K562 (cell line): ENCODE measurements at regions not wholly inside any gene's neighbourhood (a gene's known extent, or its start where the extent isn't known, plus 50 kb on each side); places are given as distances from the start of the nearest gene placed in this dataset.

ENCODE experiments used
- ATAC-seq: fragments of 200-7000 bp; cut with Tn5 transposase; 3 replicates; pipeline ENCODE4 v1.9.1; 2020; ENCODE audit warnings: moderate library complexity
- BruUV-seq: library from RNA; stranded (reverse); fragments of 400-500 nt; replicated peaks from 2 replicates; lab custom pipeline; 2021; lab: Mats Ljungman, UMichigan
- CTCF ChIA-PET: fragments of 300-600 bp; formaldehyde crosslinking; extraction: SDS; loops from one replicate; lab custom pipeline; 2021; ENCODE audit warnings: low intra/inter-chr PET ratio; lab: Yijun Ruan, JAX
- POLR2A ChIA-PET: fragments of 300-600, 350-650 bp; sonication (Branson Sonifier 250); formaldehyde crosslinking; extraction: SDS; loops from one replicate; lab custom pipeline; 2021; ENCODE audit warnings: antibody characterized with exemption, inconsistent platforms; lab: Yijun Ruan, JAX
- DNase-seq, 4 experiments: peaks; one replicate each; pipeline versions ENCODE4 v3.0.0 to v3.0.0-alpha.2; 2011 to 2018; ENCODE audit warnings: low spot score in 3 of 4, mixed read lengths in 3 of 4; ENCODE audit errors: extremely low read depth in 1 of 4
- FAIRE-seq: peaks from 2 replicates; lab custom pipeline; 2011; peaks lifted over from hg19 to GRCh38; lab: Jason Lieb, UNC
- H2AFZ ChIP-seq: 2 replicates; pipeline ENCODE4 v1.6.0; 2011; ENCODE audit warnings: low read depth, low read length, control low read depth, inconsistent platforms
- H3K27ac ChIP-seq: fragments of 200-600 bp; 3 replicates; pipeline ENCODE4 v1.8.0; 2011; ENCODE audit warnings: low read depth, mild to moderate bottlenecking, control low read depth, inconsistent platforms, low read length, moderate library complexity, mixed read lengths; ENCODE audit errors: extremely low read depth
- H3K27me3 ChIP-seq, 2 experiments: fragments of 300-600 bp in 1 of 2; 2 replicates in 1 of 2; 3 replicates in 1 of 2; pipeline versions ENCODE4 v1.6.0 to v1.8.0; 2011; ENCODE audit warnings: inconsistent platforms in 2 of 2, low read length in 2 of 2, mild to moderate bottlenecking in 1 of 2, mixed read lengths in 1 of 2, moderate library complexity in 1 of 2; ENCODE audit not compliant: control insufficient read depth in 2 of 2, insufficient read depth in 2 of 2
- H3K36me3 ChIP-seq: fragments of 300-600 bp; 3 replicates; pipeline ENCODE4 v1.8.0; 2011; ENCODE audit warnings: mild to moderate bottlenecking, low read length, inconsistent platforms; ENCODE audit not compliant: control insufficient read depth, insufficient read depth
- H3K4me1 ChIP-seq, 2 experiments: fragments of 200-600 bp in 1 of 2; replicated peaks in 1 of 2; 2 replicates in 1 of 2; 3 replicates in 1 of 2; pipeline versions ENCODE4 v1.5.1 to v1.8.0; 2011; ENCODE audit warnings: inconsistent platforms in 2 of 2, low read length in 2 of 2, mild to moderate bottlenecking in 1 of 2, mixed read lengths in 1 of 2, moderate library complexity in 1 of 2; ENCODE audit not compliant: control insufficient read depth in 2 of 2, insufficient read depth in 2 of 2
- H3K4me2 ChIP-seq: 2 replicates; pipeline ENCODE4 v1.6.1; 2011; ENCODE audit warnings: low read length, control low read depth, inconsistent platforms, mixed read lengths; ENCODE audit not compliant: insufficient read depth
- H3K4me3 ChIP-seq: fragments of 200-600 bp; sonication (generic), shearing (Covaris generic); 2 replicates; pipeline ENCODE4 v1.5.1; 2016; ENCODE audit warnings: control low read depth, inconsistent platforms
- H3K79me2 ChIP-seq: fragments of 200-600 bp; 3 replicates; pipeline ENCODE4 v1.8.0; 2011; ENCODE audit warnings: low read length, inconsistent platforms; ENCODE audit not compliant: control insufficient read depth, insufficient read depth
- H3K9ac ChIP-seq, 2 experiments: 2 replicates each; pipeline versions ENCODE4 v1.6.0 to v1.6.1; 2011; ENCODE audit warnings: low read depth in 2 of 2, low read length in 2 of 2, control low read depth in 1 of 2, inconsistent platforms in 1 of 2, mild to moderate bottlenecking in 1 of 2, mixed read lengths in 1 of 2; ENCODE audit not compliant: insufficient read depth in 1 of 2
- H3K9me1 ChIP-seq: one replicate; pipeline ENCODE4 v1.6.0; 2011; ENCODE audit warnings: inconsistent platforms, mild to moderate bottlenecking, low read length, moderate library complexity; ENCODE audit not compliant: control insufficient read depth, insufficient read depth
- H3K9me3 ChIP-seq: replicated peaks from 2 replicates; pipeline ENCODE4 v1.5.1; 2011; ENCODE audit warnings: low read depth, low read length, inconsistent platforms; ENCODE audit not compliant: control insufficient read depth, insufficient read depth
- H4K20me1 ChIP-seq: replicated peaks from 2 replicates; pipeline ENCODE4 v1.6.1; 2011; ENCODE audit warnings: low read length, inconsistent platforms, mixed read lengths; ENCODE audit not compliant: control insufficient read depth, insufficient read depth
- ATF3 ChIP-seq, 2 experiments: fragments of 450-650 bp in 1 of 2; sonication (generic) in 1 of 2; formaldehyde crosslinking in 1 of 2; IDR thresholded peaks in 1 of 2; conservative IDR thresholded peaks in 1 of 2; 2 replicates each; pipeline versions ENCODE4 v1.6.1 to v1.8.1; 2016 to 2023; ENCODE audit warnings: mild to moderate bottlenecking in 2 of 2, moderate library complexity in 2 of 2, inconsistent platforms in 1 of 2, missing genetic modification reagents in 1 of 2
- CREBBP ChIP-seq: IDR thresholded peaks from one replicate; pipeline ENCODE4 v1.6.1; 2012; ENCODE audit warnings: low read depth, mild to moderate bottlenecking, control low read depth, inconsistent platforms, low read length
- HINFP ChIP-seq: fragments of 450-650 bp; conservative IDR thresholded peaks from 2 replicates; pipeline ENCODE4 v1.6.1; 2016; ENCODE audit warnings: missing genetic modification characterization, low read depth, mild to moderate bottlenecking, control low read depth, missing compliant biosample characterization
- KLF13 ChIP-seq: fragments of 450-650 bp; IDR thresholded peaks from 2 replicates; pipeline ENCODE4 v1.6.1; 2016; ENCODE audit warnings: missing genetic modification characterization, low read depth, mild to moderate bottlenecking, missing compliant biosample characterization, moderate library complexity, borderline replicate concordance
- TRIM24 ChIP-seq, 2 experiments: fragments of 450-650 bp; IDR thresholded peaks; 2 replicates each; pipeline ENCODE4 v1.6.1; 2016
- ZNF316 ChIP-seq: fragments of 450-650 bp; IDR thresholded peaks from 2 replicates; pipeline ENCODE4 v1.6.1; 2016
- ZNF395 ChIP-seq: fragments of 200-800 bp; sonication (Bioruptor generic); IDR thresholded peaks from 2 replicates; pipeline ENCODE4 v1.6.1; 2017; ENCODE audit warnings: missing genetic modification characterization, missing compliant biosample characterization
- WGBS: fragments of 100-300 bp; shearing (Covaris generic); methylation state at CpG from one replicate; pipeline ENCODE4 v1.1.6; 2016; ENCODE audit warnings: low coverage, mixed read lengths; ENCODE audit not compliant: insufficient coverage; ENCODE audit errors: missing lambda C conversion rate; 5-methylcytosine and 5-hydroxymethylcytosine counted together
- in situ Hi-C: fragments of 300-500 bp; cut with MboI; formaldehyde crosslinking; loops from 4 replicates; pipeline ENCODE4 v1.15.0; 2018; ENCODE audit warnings: inconsistent platforms, mixed read lengths
- intact Hi-C: fragments of 100-400 bp; cut with micrococcal nuclease; formaldehyde crosslinking; loops from 2 replicates; pipeline ENCODE4 v1.14.2; 2022

GRCh38 chr14:101233808-101234207 is 327.5 kb upstream of the DIO3 start (continued):
- TF ChIP-seq ATF3 (IDR thresholded peaks at IDR 0.05) (no peak), ATF3 (CRISPR knock-in tag; conservative IDR thresholded peaks at IDR 0.05) (no peak), CREBBP (no peak), ZNF316 (no peak), HINFP (tag) (no peak)
- TF ChIP-seq, all 486 proteins: peak for 0

- FAIRE-seq (no peak), ATAC-seq (no peak), DNase-seq (no peak)
- Histone ChIP-seq H3K9me1 (no peaks in the 10 kb centered on the region), H4K20me1 (no peaks in the 10 kb centered on the region), H3K9ac (no peak overlapping the region), H3K4me2 (no peak overlapping the region), H2AFZ (no peak overlapping the region), H3K9me3 (no peaks in the 10 kb centered on the region), H3K4me1 (peaks cover 0 to 11% of the 10 kb centered on the region in 2 experiments; a peak in 2 of 5 replicates), H3K36me3 (no peaks in the 10 kb centered on the region), H3K27ac (no peak overlapping the region), H3K27me3 (peaks cover 2 to 21% of the 10 kb centered on the region in 2 experiments; a peak in 2 of 5 replicates), H3K4me3 (no peak overlapping the region), H3K79me2 (no peaks in the 10 kb centered on the region)
- BruUV-seq = no TSS peak
- in situ Hi-C loops (no loop called here), intact Hi-C loops (loop anchor here (10.0 kb wide), 1 partner anchor 150 kb away; no protein-coding TSS in a partner anchor)
- POLR2A ChIA-PET = no interaction called here
- TF ChIP-seq ZNF395 = no peak
- no peak for TF ChIP-seq KLF13 (tag)
- TF ChIP-seq TRIM24 (IDR thresholded peaks at IDR 0.05) = no peak
- WGBS = 32% methylated on average over 7 of the region's 23 CpGs
- CTCF ChIA-PET = interaction anchor here (1.0 kb wide), 1 partner anchor 849 kb away, joined by 3 read pairs; no protein-coding TSS in a partner anchor
Observed at GRCh38 chr14:101234244-101234937, 326.9 kb upstream of the DIO3 start.
